ENCODE measurements at regions not wholly inside any gene's neighbourhood (a gene's known extent, or its start where the extent isn't known, plus 50 kb on each side); places are given as distances from the start of the nearest gene placed in this dataset.
"Not testable (repeated sequence)": the region's sequence is repeated elsewhere in the genome, so short reads cannot be mapped to it uniquely, and the experiment has no call there.

GRCh38 chr2:111534910-111535352 lies 349.1 kb downstream of the ANAPC1 start:
- TF ChIP-seq CTCF (conservative IDR thresholded peaks at IDR 0.05; ENCODE audit: low read depth, low read length), result no peak
- DNase-seq (ENCODE audit: low read depth), result peak; percentile 53
- no peak overlapping the region for H3K4me3 ChIP-seq (ENCODE audit: low read depth, low read length)

DNA sequence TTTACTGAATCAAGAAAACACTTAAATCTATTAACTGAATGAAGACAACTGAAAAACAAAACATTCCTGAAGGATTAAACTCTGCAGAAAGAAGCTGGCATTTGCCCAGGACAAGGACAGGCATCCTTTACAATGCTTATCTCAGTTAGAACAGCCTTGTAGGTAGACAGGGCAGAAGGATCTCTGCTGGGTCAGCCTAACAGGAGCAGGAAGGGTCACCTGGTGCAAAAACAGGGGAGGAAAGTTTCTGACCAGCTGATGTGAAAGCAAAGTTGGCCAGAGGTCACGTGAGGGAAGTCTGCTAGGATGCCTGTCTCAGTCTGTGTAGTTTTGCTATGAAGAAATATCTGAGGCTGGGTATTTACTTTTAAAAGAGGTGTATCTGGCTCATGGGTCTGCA lies 348.6 kb downstream of the ANAPC1 start:
- TF ChIP-seq CTCF (conservative IDR thresholded peaks at IDR 0.05; ENCODE audit: low read depth, low read length), result no peak
- H3K4me3 ChIP-seq (ENCODE audit: low read depth, low read length), result no peak overlapping the region
- peak; percentile 38 for DNase-seq (ENCODE audit: low read depth)

DNA sequence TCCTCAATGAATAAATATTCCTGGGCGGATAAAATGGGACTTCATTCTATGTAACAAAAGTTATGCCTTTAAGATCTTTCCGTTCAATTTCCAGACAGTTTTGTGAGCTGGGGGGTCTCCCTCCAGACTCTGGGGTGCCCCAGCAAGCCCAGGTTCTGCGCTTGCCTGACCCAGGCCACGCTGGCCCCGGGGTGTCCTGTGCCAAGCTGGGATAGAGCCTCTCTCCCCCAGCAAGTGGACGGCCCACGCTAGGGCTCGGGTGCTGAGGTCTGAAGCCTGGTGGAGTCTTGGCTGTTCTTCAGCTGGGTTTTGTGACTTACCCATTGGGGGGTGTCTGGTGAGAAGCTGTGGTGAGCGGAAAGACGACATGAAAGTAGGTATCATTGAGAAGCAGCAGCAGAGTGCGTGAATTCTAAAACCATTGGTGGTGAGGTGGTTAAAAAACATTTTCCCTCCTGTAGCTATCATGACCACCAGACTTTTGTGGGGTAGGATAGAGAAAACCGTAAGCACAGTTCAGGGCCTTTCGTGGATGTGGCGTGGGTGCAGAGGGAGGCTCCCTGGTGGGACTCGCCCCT lies 346.8 kb downstream of the ANAPC1 start:
- no peak for TF ChIP-seq CTCF (conservative IDR thresholded peaks at IDR 0.05; ENCODE audit: low read depth, low read length)
- H3K4me3 ChIP-seq (ENCODE audit: low read depth, low read length), result no peak overlapping the region
- no peak for DNase-seq (ENCODE audit: low read depth)

DNA sequence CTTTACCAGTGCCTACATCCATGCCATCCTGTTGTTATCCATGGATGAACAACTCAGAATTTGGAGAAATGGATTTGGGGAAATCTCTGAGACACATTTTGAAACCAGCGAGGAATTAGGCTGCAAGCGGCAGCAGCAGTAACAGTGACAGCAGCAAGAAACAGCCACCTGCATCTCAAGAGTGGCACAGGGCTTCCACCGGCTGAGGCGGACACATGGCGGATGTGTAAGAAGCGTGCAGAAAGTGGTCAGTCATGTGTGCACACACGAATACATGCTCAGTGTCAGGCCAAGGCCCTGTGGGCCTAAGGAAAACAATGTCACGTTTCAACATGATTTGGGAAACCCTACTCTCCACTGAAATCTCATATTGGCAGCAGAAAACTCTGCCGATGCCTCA lies 344.0 kb downstream of the ANAPC1 start:
- not testable (repeated sequence) for DNase-seq (ENCODE audit: low read depth)

GRCh38 chr2:111542120-111542774 lies 341.7 kb downstream of the ANAPC1 start:
- peak; percentile 4 for DNase-seq (ENCODE audit: low read depth)
- not testable (repeated sequence) for H3K4me3 ChIP-seq (ENCODE audit: low read depth, low read length)

More for the DNA sequence above, 344.0 kb downstream of the ANAPC1 start:
- H3K4me3 ChIP-seq (ENCODE audit: low read depth, low read length), result not testable (repeated sequence)

DNA sequence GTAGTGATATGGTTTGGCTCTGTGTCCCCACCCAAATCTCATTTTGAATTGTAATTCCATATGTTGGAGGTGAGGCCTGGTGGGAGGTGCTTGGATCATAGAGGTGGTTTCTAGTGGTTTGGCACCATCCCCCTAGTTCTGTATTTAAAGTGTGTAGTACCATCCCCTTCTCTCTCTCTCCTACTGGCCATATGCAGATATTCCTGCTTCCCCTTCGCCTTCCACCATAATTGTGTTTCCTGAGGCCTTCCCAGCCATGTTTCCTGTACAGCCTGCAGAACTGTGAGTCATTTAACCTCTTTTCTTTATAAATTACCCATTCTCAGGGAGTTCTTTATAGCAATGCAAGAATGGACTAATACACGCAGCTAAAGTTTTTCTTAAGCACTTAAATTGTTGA lies 340.0 kb downstream of the ANAPC1 start:
- DNase-seq (ENCODE audit: low read depth); H3K4me3 ChIP-seq (ENCODE audit: low read depth, low read length): not testable (repeated sequence)

DNA sequence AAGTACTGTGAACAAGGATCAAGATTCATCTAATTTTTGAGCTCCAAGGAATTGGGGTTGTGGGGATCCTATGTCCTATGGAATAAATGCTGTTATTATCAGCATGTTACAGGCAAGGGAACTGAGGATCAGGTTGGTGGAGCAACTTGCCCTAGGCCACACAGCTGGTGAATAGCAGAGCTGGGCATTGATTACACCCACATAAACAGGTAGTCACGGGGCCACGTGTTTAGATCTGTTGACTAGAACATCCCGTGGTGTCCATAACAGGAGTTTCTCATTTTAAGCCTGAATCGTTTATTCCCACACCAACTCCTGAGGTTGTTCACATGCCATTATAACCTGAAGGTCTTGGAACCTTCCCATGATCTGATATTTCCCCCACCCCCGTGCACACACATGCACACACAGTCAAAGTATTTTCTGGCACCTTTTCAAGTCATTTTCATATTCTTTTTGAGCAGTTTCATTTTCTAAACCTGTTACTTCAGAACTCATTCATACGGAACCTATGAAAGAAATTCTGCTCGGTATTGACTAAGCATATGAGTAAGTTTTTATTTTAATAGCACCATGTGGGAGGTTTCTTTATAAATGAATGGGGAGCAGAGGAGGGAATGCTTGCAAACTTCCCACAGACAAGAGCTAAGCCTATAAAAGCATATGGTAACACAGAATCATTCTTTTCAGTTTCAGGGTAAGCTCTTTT lies 338.1 kb downstream of the ANAPC1 start:
- H3K4me3 ChIP-seq (ENCODE audit: low read depth, low read length); DNase-seq (ENCODE audit: low read depth): not testable (repeated sequence)

- DNase-seq (ENCODE audit: low read depth); H3K4me3 ChIP-seq (ENCODE audit: low read depth, low read length): not testable (repeated sequence)
These were observed 337.4 kb downstream of the ANAPC1 start for GRCh38 chr2:111546578-111546977.

- DNase-seq (ENCODE audit: low read depth); H3K4me3 ChIP-seq (ENCODE audit: low read depth, low read length): not testable (repeated sequence)
These were observed 334.8 kb downstream of the ANAPC1 start for GRCh38 chr2:111549174-111549573.

GRCh38 chr2:111551428-111551827 lies 332.6 kb downstream of the ANAPC1 start:
- H3K4me3 ChIP-seq (ENCODE audit: low read depth, low read length); DNase-seq (ENCODE audit: low read depth): not testable (repeated sequence)

DNA sequence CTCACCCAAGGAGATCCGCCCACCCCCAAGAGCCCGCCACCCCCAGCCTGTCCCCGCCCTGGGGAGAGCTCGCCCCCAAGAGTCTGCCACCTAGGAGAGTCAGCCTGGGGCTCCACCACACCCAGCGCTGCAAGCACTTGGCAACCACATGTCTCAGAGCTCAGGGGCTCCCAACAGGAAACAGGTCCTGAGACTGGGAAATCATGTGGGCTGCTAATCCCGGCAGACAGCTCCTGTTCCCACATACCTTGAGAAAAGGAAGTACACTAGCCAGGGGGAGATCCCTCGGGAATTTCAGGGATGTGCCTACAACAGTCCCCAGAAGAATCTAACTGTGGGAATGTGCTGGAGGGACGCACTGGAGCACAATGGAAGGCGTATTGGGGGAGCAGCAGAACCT lies 331.4 kb downstream of the ANAPC1 start:
- not testable (repeated sequence) for H3K4me3 ChIP-seq (ENCODE audit: low read depth, low read length); DNase-seq (ENCODE audit: low read depth)

GRCh38 chr2:111559301-111559700 lies 324.7 kb downstream of the ANAPC1 start:
- not testable (repeated sequence) for DNase-seq (ENCODE audit: low read depth)

GRCh38 chr2:111559814-111560213 lies 324.2 kb downstream of the ANAPC1 start:
- H3K4me3 ChIP-seq (ENCODE audit: low read depth, low read length); DNase-seq (ENCODE audit: low read depth): not testable (repeated sequence)

More at GRCh38 chr2:111559301-111559700, 324.7 kb downstream of the ANAPC1 start:
- not testable (repeated sequence) for H3K4me3 ChIP-seq (ENCODE audit: low read depth, low read length)

GRCh38 chr2:111566068-111566467 lies 317.9 kb downstream of the ANAPC1 start:
- not testable (repeated sequence) for DNase-seq (ENCODE audit: low read depth); H3K4me3 ChIP-seq (ENCODE audit: low read depth, low read length)

DNA sequence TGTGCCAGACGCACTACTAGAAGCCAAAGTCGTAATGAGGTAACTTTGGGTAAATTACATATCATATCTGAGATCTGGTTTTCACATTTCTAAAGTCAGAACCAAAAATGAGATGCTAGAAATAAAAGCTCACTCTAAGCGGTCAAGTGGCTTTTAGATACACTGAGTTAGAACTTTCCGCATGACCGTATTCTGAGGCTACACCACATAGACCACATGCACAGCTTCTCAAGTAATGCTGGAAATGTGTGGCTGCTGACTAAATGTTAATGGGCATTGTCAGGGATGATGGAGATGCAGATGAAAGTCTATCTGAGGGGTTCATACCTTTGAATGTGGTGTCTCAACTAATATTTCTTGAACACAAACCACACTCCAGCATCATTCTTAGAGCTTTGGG lies 316.8 kb downstream of the ANAPC1 start:
- H3K4me3 ChIP-seq (ENCODE audit: low read depth, low read length), result not testable (repeated sequence)
- peak; percentile 12 for DNase-seq (ENCODE audit: low read depth)

Measured in epithelial cell of proximal tubule (primary cell).